SK-N-SH treated with all-trans-retinoic acid at 6 μM for 48 hours (cell line): ENCODE measurements at regions not wholly inside any gene's neighbourhood (a gene's known extent, or its start where the extent isn't known, plus 50 kb on each side); places are given as distances from the start of the nearest gene placed in this dataset.
"Not testable (repeated sequence)": the region's sequence is repeated elsewhere in the genome, so short reads cannot be mapped to it uniquely, and the experiment has no call there.

Source experiments
- ATAC-seq: fragments of 200-7000 bp; cut with Tn5 transposase; 3 replicates; pipeline ENCODE4 v1.9.1; 2020; ENCODE audit warnings: mild to moderate bottlenecking, moderate library complexity
- ARNTL ChIP-seq: fragments of 450-650 bp; formaldehyde crosslinking; IDR thresholded peaks from 2 replicates; pipeline ENCODE4 v1.5.0; 2020; ENCODE audit warnings: low read depth, mild to moderate bottlenecking, moderate library complexity, borderline replicate concordance
- CREB5 ChIP-seq: fragments of 250-450 bp; sonication (Bioruptor Pico); IDR thresholded peaks from 2 replicates; pipeline ENCODE4 v1.5.1; 2020; ENCODE audit warnings: low read depth, mild to moderate bottlenecking, moderate library complexity
- CSDC2 ChIP-seq: fragments of 250-450 bp; sonication (Bioruptor Pico); IDR thresholded peaks from 2 replicates; pipeline ENCODE4 v1.5.0; 2020; ENCODE audit warnings: mild to moderate bottlenecking, moderate library complexity
- GLIS3 ChIP-seq: fragments of 250-450 bp; sonication (Bioruptor Pico); IDR thresholded peaks from 2 replicates; pipeline ENCODE4 v1.5.0; 2020; ENCODE audit warnings: mild to moderate bottlenecking, moderate library complexity
- ISL1 ChIP-seq: fragments of 250-450 bp; sonication (Bioruptor Pico); IDR thresholded peaks from 2 replicates; pipeline ENCODE4 v2.1.2; 2022; ENCODE audit warnings: mild to moderate bottlenecking, moderate library complexity
- PPARA ChIP-seq: fragments of 250-450 bp; sonication (Bioruptor Pico); IDR thresholded peaks from 2 replicates; pipeline ENCODE4 v1.5.0; 2020; ENCODE audit warnings: mild to moderate bottlenecking, borderline replicate concordance
- TOX ChIP-seq: fragments of 250-450 bp; sonication (Bioruptor Pico); IDR thresholded peaks from 2 replicates; pipeline ENCODE4 v1.8.0; 2021; ENCODE audit warnings: mild to moderate bottlenecking, moderate library complexity, borderline replicate concordance
- TSHZ2 ChIP-seq: fragments of 250-450 bp; sonication (Bioruptor Pico); IDR thresholded peaks from 2 replicates; pipeline ENCODE4 v1.5.0; 2020; ENCODE audit warnings: mild to moderate bottlenecking, moderate library complexity
- ZFP3 ChIP-seq: fragments of 250-450 bp; sonication (Bioruptor Pico); IDR thresholded peaks from 2 replicates; pipeline ENCODE4 v1.5.0; 2020; ENCODE audit warnings: mild to moderate bottlenecking, moderate library complexity
- ZNF565 ChIP-seq: fragments of 450-650 bp; formaldehyde crosslinking; conservative IDR thresholded peaks from 2 replicates; pipeline ENCODE4 v1.5.0; 2020; ENCODE audit warnings: low read depth, mild to moderate bottlenecking, moderate library complexity
- ZNF70 ChIP-seq: fragments of 450-650 bp; formaldehyde crosslinking; IDR thresholded peaks from 2 replicates; pipeline ENCODE4 v1.5.0; 2020; ENCODE audit warnings: mild to moderate bottlenecking, moderate library complexity
- TF ChIP-seq, protein P1 (sequence below): fragments of 250-450 bp; sonication (Bioruptor Pico); IDR thresholded peaks from 2 replicates; pipeline ENCODE4 v1.5.1; 2021; ENCODE audit warnings: mild to moderate bottlenecking, moderate library complexity

DNA sequence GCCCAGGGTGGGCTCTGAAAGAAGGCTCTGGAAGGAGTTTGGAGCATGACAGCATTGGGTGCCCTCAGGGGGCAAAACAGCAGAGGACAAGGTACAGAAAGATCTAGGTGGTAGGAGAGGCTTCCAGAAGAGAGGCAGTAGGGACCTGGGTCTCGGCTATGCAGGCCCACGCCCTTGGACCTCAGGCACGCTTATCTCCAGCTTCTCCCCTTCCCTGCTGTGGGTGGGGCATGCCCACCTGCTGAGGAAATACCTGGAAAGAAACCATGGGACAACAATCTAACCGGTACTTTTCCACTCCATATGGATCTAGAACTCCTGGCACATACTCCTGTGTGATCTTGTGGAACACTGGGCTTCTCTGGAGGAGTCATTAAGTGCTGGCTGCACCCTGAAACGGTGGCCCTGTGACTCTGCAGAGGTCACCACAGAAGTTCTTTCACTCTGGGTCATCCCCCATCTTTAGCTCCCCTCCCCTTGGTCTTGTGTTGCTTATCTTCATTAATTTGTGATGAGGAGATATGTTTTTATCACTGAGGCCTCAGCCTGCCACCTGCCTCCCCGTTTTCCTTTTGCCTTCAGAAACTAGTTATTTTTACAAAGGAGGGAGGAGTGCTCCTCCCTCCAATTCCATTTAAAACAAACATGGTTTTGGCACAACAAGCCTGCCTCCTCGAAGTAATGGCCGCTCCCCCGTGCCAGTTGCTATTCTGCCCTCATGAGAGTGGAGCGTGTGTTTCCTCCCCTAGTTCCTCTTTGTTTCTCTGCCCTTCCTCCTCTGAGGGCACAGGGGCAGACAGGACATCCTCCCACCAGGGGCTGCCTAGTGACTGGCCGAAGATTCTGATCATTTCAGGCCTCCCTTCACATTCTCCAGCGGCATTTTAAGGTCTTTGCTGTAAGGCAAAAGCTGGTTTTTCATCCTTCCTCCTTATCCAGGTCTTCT lies 78.0 kb upstream of the ATP5PO start:
- TF ChIP-seq ZNF70 (no peak), PPARA (CRISPR knock-in tag) (no peak), CREB5 (no peak), ARNTL (no peak), ZNF565 (CRISPR knock-in tag) (no peak), ISL1 (CRISPR knock-in tag) (no peak), TOX (CRISPR knock-in tag) (no peak), TSHZ2 (CRISPR knock-in tag) (no peak), GLIS3 (CRISPR knock-in tag) (no peak)
- TF ChIP-seq, protein P1, sequence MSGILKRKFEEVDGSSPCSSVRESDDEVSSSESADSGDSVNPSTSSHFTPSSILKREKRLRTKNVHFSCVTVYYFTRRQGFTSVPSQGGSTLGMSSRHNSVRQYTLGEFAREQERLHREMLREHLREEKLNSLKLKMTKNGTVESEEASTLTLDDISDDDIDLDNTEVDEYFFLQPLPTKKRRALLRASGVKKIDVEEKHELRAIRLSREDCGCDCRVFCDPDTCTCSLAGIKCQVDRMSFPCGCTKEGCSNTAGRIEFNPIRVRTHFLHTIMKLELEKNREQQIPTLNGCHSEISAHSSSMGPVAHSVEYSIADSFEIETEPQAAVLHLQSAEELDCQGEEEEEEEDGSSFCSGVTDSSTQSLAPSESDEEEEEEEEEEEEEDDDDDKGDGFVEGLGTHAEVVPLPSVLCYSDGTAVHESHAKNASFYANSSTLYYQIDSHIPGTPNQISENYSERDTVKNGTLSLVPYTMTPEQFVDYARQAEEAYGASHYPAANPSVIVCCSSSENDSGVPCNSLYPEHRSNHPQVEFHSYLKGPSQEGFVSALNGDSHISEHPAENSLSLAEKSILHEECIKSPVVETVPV, result no peak
- no peak for ATAC-seq

DNA sequence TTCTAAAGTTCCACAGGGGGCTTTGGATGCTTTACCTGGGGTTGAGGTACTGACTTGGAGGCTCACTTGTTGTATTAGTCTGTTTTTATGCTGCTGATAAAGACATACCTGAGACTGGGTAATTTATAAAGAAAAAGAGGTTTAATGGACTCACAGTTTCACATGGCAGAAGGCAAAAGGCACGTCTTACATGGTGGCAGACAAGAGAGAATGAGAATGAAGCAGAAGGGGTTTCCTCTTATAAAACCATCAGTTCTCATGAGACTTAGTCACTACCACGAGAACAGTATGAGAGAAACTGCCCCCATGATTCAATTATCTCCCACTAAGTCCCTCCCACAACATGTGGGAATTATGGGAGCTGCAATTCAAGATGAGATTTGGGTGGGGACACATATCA lies 76.8 kb upstream of the ATP5PO start:
- not testable (repeated sequence) for ATAC-seq

DNA sequence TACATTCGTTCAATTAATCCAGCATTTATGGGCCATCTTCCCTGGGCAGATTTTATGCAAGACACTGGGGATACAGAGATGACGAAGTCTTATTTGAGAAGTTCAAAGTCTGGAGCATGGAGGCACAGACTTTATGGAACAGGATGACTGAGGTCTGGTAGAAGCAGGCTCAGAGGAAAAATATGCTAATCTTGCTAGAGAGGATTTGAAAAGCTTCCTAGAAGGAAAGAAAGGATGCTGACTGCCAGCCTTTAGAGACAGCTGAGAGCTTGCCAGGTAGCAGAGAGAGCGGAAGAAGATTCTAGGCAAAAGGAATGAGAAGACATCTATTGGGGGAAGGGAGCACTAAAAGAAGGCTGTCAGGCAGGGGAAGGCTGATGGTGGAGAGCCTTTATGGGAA lies 75.5 kb upstream of the ATP5PO start:
- TF ChIP-seq CSDC2 (CRISPR knock-in tag) (no peak), TOX (CRISPR knock-in tag) (no peak), ZNF70 (no peak), PPARA (CRISPR knock-in tag) (no peak), TSHZ2 (CRISPR knock-in tag) (no peak), GLIS3 (CRISPR knock-in tag) (no peak), ZFP3 (no peak)
- TF ChIP-seq, protein P1, result no peak
- no peak for ATAC-seq

DNA sequence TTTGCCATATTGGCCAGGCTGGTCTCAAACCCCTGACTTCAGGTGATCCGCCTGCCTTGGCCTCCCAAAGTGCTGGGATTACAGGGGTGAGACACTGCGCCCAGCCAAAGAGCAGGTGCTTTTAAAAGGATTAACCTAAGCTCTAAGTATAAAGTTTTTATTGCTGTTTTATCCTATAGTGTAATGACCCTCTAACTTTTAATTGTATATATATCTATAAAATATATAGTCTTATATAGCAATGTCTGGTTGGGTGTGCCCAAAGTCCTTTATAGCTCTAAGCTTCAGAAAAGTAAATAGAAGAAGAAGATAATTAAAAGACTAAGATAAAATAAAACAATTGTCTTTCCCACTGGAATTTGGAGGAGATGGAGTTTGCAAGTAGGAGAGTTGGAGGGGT lies 73.8 kb upstream of the ATP5PO start:
- no peak for ATAC-seq
- TF ChIP-seq ZNF565 (CRISPR knock-in tag), result no peak
- no peak for TF ChIP-seq GLIS3 (CRISPR knock-in tag)
